GM12872 (cell line): ENCODE measurements at regions not wholly inside any gene's neighbourhood (a gene's known extent, or its start where the extent isn't known, plus 50 kb on each side); places are given as distances from the start of the nearest gene placed in this dataset.

ENCODE experiments used
- CTCF ChIP-seq: IDR thresholded peaks from 3 replicates; pipeline ENCODE4 v1.5.1; 2011; ENCODE audit warnings: low read depth, mild to moderate bottlenecking, low read length, moderate library complexity; ENCODE audit not compliant: insufficient read depth

GRCh38 chr13:50608370-50608769, 235.1 kb downstream of the DLEU7 start:
- TF ChIP-seq CTCF = no peak

GRCh38 chr13:50609011-50609410, 234.5 kb downstream of the DLEU7 start:
- TF ChIP-seq CTCF = no peak

- TF ChIP-seq CTCF = no peak
Observed at GRCh38 chr13:50610238-50610637, 233.3 kb downstream of the DLEU7 start.

GRCh38 chr13:50611117-50611781, 232.2 kb downstream of the DLEU7 start:
- no peak for TF ChIP-seq CTCF

GRCh38 chr13:50612717-50613116, 230.8 kb downstream of the DLEU7 start:
- TF ChIP-seq CTCF = no peak

GRCh38 chr13:50613356-50613831, 230.1 kb downstream of the DLEU7 start:
- TF ChIP-seq CTCF = no peak

GRCh38 chr13:50615234-50615633, 228.3 kb downstream of the DLEU7 start:
- TF ChIP-seq CTCF = no peak
